ENCODE measurements at regions not wholly inside any gene's neighbourhood (a gene's known extent, or its start where the extent isn't known, plus 50 kb on each side); places are given as distances from the start of the nearest gene placed in this dataset.
A peak's percentile ranks its signal among the peaks of the same experiment; 100 is the strongest.

DNA sequence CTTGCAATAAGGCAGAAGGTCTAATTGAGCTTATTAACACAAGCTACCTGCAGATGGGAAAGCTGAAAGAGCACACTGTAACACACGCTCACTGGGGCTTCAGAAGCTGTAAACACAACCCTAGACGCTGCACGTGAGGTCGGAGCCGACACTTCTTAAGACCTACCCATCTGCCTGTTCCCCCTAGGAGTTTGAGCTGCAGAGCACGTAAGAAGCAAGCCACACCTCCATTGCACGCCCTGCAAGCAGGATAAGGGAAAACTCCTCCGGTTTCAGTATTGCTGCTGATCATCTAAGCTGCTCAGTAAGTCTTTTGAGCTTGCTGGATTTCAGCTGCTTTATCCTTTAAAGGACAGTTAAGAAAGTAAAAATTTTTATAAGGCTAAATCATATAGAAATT is 244.0 kb upstream of the ZWINT start:
- Histone ChIP-seq H3K4me1 (ENCODE audit: insufficient read depth, low read length) (no peaks in the 10 kb centered on the region), H3K27me3 (ENCODE audit: insufficient read depth, low read length) (no peaks in the 10 kb centered on the region), H3K9ac (ENCODE audit: low read depth, low read length) (no peak overlapping the region), H3K9me3 (ENCODE audit: insufficient read depth, low read depth, low read length) (no peaks in the 10 kb centered on the region), H3K4me3 (ENCODE audit: low read length) (no peak overlapping the region), H3K27ac (ENCODE audit: low read depth, low read length) (no peak overlapping the region), H3K36me3 (ENCODE audit: insufficient read depth, low read length) (no peaks in the 10 kb centered on the region)
- WGBS: 78% methylated on average over 8 of the region's 8 CpGs

DNA sequence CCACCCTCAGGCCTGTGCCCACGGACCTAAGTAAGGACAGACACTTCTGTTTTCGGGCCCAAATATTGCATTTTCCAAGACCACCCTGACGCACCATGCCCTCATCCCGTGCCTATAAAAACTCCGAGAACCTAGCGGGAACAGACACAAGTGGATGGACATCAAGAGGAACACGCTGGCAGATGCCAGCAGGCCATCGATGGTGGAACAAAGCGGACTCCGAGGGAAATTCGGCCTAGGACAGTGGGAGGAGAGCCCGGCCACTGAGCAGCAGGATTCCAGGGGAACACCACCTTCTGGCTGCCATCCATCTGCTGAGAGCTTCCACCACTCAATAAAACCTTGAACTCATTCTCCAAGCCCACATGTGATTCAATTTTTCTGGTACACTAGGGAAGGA is 243.6 kb upstream of the ZWINT start:
- 89% methylated on average over 12 of the region's 12 CpGs for WGBS
- H3K27me3 ChIP-seq (ENCODE audit: insufficient read depth, low read length): no peaks in the 10 kb centered on the region
- no peak overlapping the region for H3K27ac ChIP-seq (ENCODE audit: low read depth, low read length)
- H3K9me3 ChIP-seq (ENCODE audit: insufficient read depth, low read depth, low read length): no peaks in the 10 kb centered on the region
- no peak overlapping the region for H3K9ac ChIP-seq (ENCODE audit: low read depth, low read length)
- no peak overlapping the region for H3K4me3 ChIP-seq (ENCODE audit: low read length)
- H3K36me3 ChIP-seq (ENCODE audit: insufficient read depth, low read length): no peaks in the 10 kb centered on the region
- no peaks in the 10 kb centered on the region for H3K4me1 ChIP-seq (ENCODE audit: insufficient read depth, low read length)

DNA sequence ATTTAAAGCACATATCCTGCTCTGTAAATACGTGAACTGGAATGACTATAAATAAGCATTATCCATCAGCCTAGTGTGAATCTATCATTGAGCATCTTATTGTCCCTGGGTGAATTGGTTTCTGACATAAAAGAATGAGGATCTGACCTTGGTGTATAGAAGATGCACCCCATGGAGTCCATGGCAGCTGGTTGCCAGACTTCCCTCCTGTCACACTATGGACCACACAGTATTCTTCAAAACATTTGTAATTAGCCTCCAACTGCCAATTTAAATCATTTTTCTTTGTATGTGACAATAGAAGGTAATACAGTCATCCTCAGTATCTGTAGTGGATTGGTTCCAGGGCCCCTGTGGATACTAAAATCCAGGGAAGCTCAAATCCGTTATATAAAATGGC is 238.1 kb upstream of the ZWINT start:
- no peaks in the 10 kb centered on the region for H3K9me3 ChIP-seq (ENCODE audit: insufficient read depth, low read depth, low read length)
- no peak overlapping the region for H3K4me3 ChIP-seq (ENCODE audit: low read length)
- 100% methylated on average over 2 of the region's 2 CpGs for WGBS
- no peaks in the 10 kb centered on the region for H3K36me3 ChIP-seq (ENCODE audit: insufficient read depth, low read length)
- no peak overlapping the region for H3K27ac ChIP-seq (ENCODE audit: low read depth, low read length)
- peaks cover 5% of the 10 kb centered on the region; the same call in 1 of the 2 replicates for H3K4me1 ChIP-seq (ENCODE audit: insufficient read depth, low read length)
- H3K9ac ChIP-seq (ENCODE audit: low read depth, low read length): no peak overlapping the region
- H3K27me3 ChIP-seq (ENCODE audit: insufficient read depth, low read length): no peaks in the 10 kb centered on the region

DNA sequence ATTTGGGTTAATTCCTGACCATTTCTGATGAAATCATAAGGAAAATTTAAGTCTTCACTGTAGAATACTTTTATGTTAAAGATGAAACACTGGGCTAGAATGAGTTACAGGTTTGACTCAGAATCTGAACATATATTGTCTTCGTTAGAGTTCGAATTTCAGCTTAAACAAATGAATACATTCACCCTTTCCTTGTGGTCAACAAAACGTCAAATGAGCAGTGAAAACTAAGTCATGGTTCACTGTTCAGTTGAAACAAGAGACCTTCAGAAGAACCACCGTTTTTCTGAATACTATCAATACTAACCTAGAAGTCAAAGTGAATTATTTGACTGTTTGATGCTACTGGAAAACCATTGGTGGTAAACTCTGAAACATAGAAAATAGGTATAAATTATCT is 235.2 kb upstream of the ZWINT start:
- no peak overlapping the region for H3K27ac ChIP-seq (ENCODE audit: low read depth, low read length)
- H3K4me3 ChIP-seq (ENCODE audit: low read length): no peak overlapping the region
- no peak overlapping the region for H3K9ac ChIP-seq (ENCODE audit: low read depth, low read length)
- H3K36me3 ChIP-seq (ENCODE audit: insufficient read depth, low read length): no peaks in the 10 kb centered on the region
- 92% methylated on average over 4 of the region's 4 CpGs for WGBS
- H3K4me1 ChIP-seq (ENCODE audit: insufficient read depth, low read length): peaks cover 5% of the 10 kb centered on the region; the same call in 1 of the 2 replicates
- no peaks in the 10 kb centered on the region for H3K27me3 ChIP-seq (ENCODE audit: insufficient read depth, low read length)
- no peaks in the 10 kb centered on the region for H3K9me3 ChIP-seq (ENCODE audit: insufficient read depth, low read depth, low read length)

DNA sequence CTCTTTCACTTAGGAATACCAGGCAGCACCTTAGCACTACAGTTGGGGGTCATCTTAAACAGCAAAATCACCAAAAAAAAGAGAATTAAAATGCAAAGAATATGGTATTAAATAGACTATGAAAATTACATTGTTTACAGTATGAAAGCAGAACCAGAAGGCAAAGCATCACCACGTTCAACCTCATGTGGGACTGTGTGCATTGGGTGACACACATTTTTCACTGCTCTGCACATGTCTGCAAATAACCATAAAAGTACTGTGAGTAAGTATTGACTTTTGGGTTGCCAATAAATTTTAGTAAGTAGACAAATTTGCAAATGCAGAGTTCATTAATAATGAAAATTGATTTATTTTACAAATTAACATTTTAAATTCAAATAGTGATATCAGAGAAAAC is 232.1 kb upstream of the ZWINT start:
- Histone ChIP-seq H3K9ac (ENCODE audit: low read depth, low read length) (no peak overlapping the region), H3K27ac (ENCODE audit: low read depth, low read length) (no peak overlapping the region), H3K27me3 (ENCODE audit: insufficient read depth, low read length) (no peaks in the 10 kb centered on the region), H3K36me3 (ENCODE audit: insufficient read depth, low read length) (no peaks in the 10 kb centered on the region), H3K4me1 (ENCODE audit: insufficient read depth, low read length) (peaks cover 5% of the 10 kb centered on the region; the same call in 1 of the 2 replicates), H3K4me3 (ENCODE audit: low read length) (no peak overlapping the region), H3K9me3 (ENCODE audit: insufficient read depth, low read depth, low read length) (peaks cover 6% of the 10 kb centered on the region; the same call in 1 of the 2 replicates)
- WGBS: 100% methylated on average over 1 of the region's 1 CpG

DNA sequence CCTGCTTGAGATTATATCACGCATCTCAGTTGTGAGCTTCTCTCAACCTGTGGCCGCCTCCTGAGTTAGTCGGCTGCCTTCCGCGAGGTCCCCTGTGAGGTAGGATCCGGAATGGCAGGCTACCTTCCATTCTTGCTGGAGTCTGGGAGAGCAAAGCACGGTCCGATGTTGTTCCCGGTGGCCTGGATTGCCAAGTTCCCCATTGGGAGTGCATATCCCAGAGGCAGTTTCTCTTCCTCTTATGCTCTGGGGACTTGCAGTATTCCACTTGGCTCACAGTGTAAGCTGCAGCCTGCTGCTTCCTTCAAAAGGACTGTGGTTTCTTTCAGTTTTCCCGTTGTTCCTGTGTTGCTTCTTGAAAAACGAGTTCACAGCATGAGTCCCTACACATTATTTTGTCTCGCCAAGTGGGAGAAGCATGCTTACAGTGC is 225.4 kb upstream of the ZWINT start:
- Histone ChIP-seq H3K9ac (ENCODE audit: low read depth, low read length) (no peak overlapping the region), H3K4me1 (ENCODE audit: insufficient read depth, low read length) (peaks cover 9% of the 10 kb centered on the region), H3K27me3 (ENCODE audit: insufficient read depth, low read length) (no peaks in the 10 kb centered on the region), H3K27ac (ENCODE audit: low read depth, low read length) (peak overlapping the region; percentile 1; the same call in 1 of the 2 replicates), H3K4me3 (ENCODE audit: low read length) (no peak overlapping the region), H3K9me3 (ENCODE audit: insufficient read depth, low read depth, low read length) (peaks cover 6% of the 10 kb centered on the region; the same call in 1 of the 2 replicates), H3K36me3 (ENCODE audit: insufficient read depth, low read length) (no peaks in the 10 kb centered on the region)
- 65% methylated on average over 12 of the region's 12 CpGs for WGBS

DNA sequence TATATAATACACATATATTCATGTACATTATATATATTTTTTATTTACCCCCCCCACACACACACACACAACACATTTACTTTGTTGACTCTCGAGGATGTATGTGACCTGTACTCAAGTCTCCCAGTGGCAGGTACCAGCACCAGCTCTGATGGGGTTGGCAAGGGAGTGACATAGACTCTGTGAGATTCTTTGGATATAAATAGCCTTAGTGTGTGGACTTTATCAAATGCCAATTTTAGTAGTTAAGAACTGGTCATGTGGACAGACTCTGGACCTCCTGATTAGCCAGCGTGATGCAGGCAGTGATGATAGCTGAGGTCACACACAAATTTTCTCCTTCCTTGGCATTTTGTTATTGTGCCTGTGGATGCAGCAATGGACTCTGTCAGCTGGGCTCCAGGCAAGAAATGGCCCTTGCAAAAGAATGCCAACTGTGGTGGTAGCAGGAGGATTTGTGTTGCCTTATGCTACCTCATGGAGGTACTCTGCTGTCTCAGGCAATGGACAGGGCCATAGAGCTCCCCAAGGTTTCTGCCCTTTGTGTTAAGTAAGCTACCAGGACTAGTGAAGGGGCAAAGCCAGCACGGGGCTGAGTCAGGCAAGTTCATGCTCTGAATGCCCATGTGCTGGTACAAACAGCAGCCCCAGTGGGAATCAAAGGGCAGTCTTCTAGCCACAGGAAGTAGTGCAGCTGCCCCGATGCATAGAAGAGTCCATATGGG is 224.6 kb upstream of the ZWINT start:
- Histone ChIP-seq H3K4me3 (ENCODE audit: low read length) (no peak overlapping the region), H3K9ac (ENCODE audit: low read depth, low read length) (no peak overlapping the region), H3K9me3 (ENCODE audit: insufficient read depth, low read depth, low read length) (peaks cover 6% of the 10 kb centered on the region; the same call in 1 of the 2 replicates), H3K27ac (ENCODE audit: low read depth, low read length) (no peak overlapping the region), H3K36me3 (ENCODE audit: insufficient read depth, low read length) (no peaks in the 10 kb centered on the region), H3K4me1 (ENCODE audit: insufficient read depth, low read length) (peaks cover 9% of the 10 kb centered on the region), H3K27me3 (ENCODE audit: insufficient read depth, low read length) (no peaks in the 10 kb centered on the region)
- WGBS: 91% methylated on average over 4 of the region's 4 CpGs

DNA sequence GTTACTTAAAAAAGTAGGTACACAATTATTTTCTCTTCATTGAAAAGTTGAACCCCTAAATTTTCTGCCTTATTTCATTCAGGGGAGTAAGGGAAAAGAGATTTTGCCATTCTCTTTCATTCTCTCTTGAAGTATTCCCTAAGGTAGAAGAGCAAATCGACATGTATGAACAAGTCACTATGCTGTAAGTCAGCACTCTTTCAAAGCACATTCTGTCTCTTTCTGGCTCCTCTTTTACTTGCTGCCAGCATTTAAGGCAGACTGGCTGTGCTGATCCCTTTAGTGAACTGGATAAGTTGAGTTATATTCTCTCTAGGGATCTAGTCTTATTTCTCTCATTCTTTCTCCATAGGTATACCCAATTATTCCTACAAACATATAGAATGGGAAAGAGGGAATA is 222.3 kb upstream of the ZWINT start:
- Histone ChIP-seq H3K36me3 (ENCODE audit: insufficient read depth, low read length) (no peaks in the 10 kb centered on the region), H3K4me3 (ENCODE audit: low read length) (no peak overlapping the region), H3K9ac (ENCODE audit: low read depth, low read length) (no peak overlapping the region), H3K27ac (ENCODE audit: low read depth, low read length) (no peak overlapping the region), H3K4me1 (ENCODE audit: insufficient read depth, low read length) (peaks cover 9% of the 10 kb centered on the region), H3K27me3 (ENCODE audit: insufficient read depth, low read length) (no peaks in the 10 kb centered on the region), H3K9me3 (ENCODE audit: insufficient read depth, low read depth, low read length) (no peaks in the 10 kb centered on the region)
- WGBS: 93% methylated on average over 1 of the region's 1 CpG

DNA sequence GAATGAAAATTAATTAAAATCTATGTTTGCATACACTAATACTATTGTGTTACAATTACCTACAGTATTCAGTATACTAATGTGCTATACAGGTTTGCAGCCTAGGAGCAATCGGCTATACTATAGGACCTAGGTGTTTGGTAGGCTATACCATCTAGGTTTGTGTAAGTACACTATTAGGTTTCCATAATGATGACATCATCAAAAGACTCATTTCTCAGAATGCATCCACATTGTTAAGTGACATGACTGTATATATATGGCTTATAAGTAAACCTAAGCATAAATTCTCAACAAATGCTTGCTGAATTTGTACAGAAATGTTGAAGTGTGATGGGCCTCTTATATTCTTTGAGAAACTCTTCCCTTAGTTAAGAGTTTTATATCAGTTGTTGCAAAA is 206.5 kb upstream of the ZWINT start:
- no peak overlapping the region for H3K9ac ChIP-seq (ENCODE audit: low read depth, low read length)
- H3K27ac ChIP-seq (ENCODE audit: low read depth, low read length): no peak overlapping the region
- no peak overlapping the region for H3K4me3 ChIP-seq (ENCODE audit: low read length)
- H3K9me3 ChIP-seq (ENCODE audit: insufficient read depth, low read depth, low read length): peaks cover 21% of the 10 kb centered on the region
- no CpG with 5 or more reads among the region's 1 CpG for WGBS
- H3K27me3 ChIP-seq (ENCODE audit: insufficient read depth, low read length): no peaks in the 10 kb centered on the region
- no peaks in the 10 kb centered on the region for H3K4me1 ChIP-seq (ENCODE audit: insufficient read depth, low read length)
- H3K36me3 ChIP-seq (ENCODE audit: insufficient read depth, low read length): no peaks in the 10 kb centered on the region

DNA sequence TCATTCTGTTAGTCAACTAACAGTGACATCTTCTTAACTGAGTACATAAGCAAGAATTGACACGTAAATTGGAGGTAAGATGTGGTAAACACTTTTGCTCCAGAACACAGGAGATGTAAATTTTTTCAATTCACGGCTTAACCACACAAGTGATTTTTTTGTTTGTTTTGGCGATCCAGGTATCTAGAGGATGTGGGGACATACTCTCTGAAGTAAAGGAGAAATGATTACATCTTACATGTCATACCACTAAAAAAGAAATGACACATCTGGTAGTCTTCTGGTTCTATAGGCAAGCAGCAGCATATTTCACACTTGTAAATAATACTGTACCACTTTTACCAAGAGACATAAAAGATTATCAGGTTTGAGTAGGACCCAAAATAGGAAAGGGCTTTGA is 200.3 kb upstream of the ZWINT start:
- H3K9ac ChIP-seq (ENCODE audit: low read depth, low read length): no peak overlapping the region
- H3K4me3 ChIP-seq (ENCODE audit: low read length): no peak overlapping the region
- H3K27me3 ChIP-seq (ENCODE audit: insufficient read depth, low read length): no peaks in the 10 kb centered on the region
- H3K36me3 ChIP-seq (ENCODE audit: insufficient read depth, low read length): no peaks in the 10 kb centered on the region
- H3K9me3 ChIP-seq (ENCODE audit: insufficient read depth, low read depth, low read length): no peaks in the 10 kb centered on the region
- WGBS: 91% methylated on average over 2 of the region's 3 CpGs
- no peaks in the 10 kb centered on the region for H3K4me1 ChIP-seq (ENCODE audit: insufficient read depth, low read length)
- no peak overlapping the region for H3K27ac ChIP-seq (ENCODE audit: low read depth, low read length)

DNA sequence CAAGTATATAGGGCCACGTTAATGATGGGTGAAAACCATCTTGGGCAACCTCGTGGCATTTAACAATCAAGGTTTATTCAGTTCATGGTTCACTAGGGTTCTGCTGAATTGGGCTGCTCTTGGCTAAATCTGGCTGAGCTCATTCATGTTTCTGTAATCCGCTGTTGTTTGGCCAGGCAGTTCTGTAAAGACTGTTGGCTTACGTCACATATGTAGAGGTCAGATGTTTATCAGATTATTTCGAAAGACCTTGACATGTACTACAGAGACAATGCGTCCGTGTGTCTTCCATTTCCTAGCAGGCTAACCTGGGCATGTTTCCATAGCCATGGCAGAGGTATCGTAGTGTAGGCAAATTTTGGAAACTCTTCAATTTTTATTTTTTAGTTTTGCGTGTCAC is 190.0 kb upstream of the ZWINT start:
- no peak overlapping the region for H3K9ac ChIP-seq (ENCODE audit: low read depth, low read length)
- no peaks in the 10 kb centered on the region for H3K36me3 ChIP-seq (ENCODE audit: insufficient read depth, low read length)
- 95% methylated on average over 8 of the region's 9 CpGs for WGBS
- no peak overlapping the region for H3K27ac ChIP-seq (ENCODE audit: low read depth, low read length)
- H3K4me3 ChIP-seq (ENCODE audit: low read length): no peak overlapping the region
- no peaks in the 10 kb centered on the region for H3K9me3 ChIP-seq (ENCODE audit: insufficient read depth, low read depth, low read length)
- no peaks in the 10 kb centered on the region for H3K27me3 ChIP-seq (ENCODE audit: insufficient read depth, low read length)
- no peaks in the 10 kb centered on the region for H3K4me1 ChIP-seq (ENCODE audit: insufficient read depth, low read length)

DNA sequence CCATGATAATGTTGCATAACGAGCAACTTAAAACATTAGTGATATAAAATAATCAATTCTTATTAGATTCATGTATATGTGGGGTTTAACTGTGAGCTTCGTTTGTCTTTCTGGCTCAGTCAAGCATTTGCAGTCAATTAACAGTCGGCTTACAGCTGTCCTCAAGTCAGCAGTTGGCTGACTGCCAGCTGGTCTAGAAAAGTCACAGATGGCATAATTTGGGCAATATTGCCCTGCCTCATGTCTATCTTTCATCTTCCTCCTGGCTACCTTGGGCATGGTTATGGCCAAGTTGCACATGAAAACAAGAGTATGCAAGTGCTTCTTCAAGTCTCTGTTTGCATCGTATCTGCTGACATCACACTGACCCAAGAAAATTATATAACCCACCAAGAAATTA is 186.1 kb upstream of the ZWINT start:
- 89% methylated on average over 2 of the region's 4 CpGs for WGBS
- Histone ChIP-seq H3K36me3 (ENCODE audit: insufficient read depth, low read length) (no peaks in the 10 kb centered on the region), H3K9me3 (ENCODE audit: insufficient read depth, low read depth, low read length) (no peaks in the 10 kb centered on the region), H3K9ac (ENCODE audit: low read depth, low read length) (no peak overlapping the region), H3K4me3 (ENCODE audit: low read length) (no peak overlapping the region), H3K27me3 (ENCODE audit: insufficient read depth, low read length) (no peaks in the 10 kb centered on the region), H3K27ac (ENCODE audit: low read depth, low read length) (no peak overlapping the region), H3K4me1 (ENCODE audit: insufficient read depth, low read length) (no peaks in the 10 kb centered on the region)
